ENCODE measurements at regions not wholly inside any gene's neighbourhood (a gene's known extent, or its start where the extent isn't known, plus 50 kb on each side); places are given as distances from the start of the nearest gene placed in this dataset.

GRCh38 chr10:42954766-42955492 is 121.9 kb upstream of the RET start:
- H3K36me3 Mint-ChIP-seq (ENCODE audit: low read depth): no peaks in the 10 kb centered on the region
- intact Hi-C loops (cut with DNase I, micrococcal nuclease): no loop called here

GRCh38 chr10:42955493-42955889 is 121.4 kb upstream of the RET start:
- H3K36me3 Mint-ChIP-seq (ENCODE audit: low read depth): no peaks in the 10 kb centered on the region
- no peak overlapping the region for H3K27ac Mint-ChIP-seq
- intact Hi-C loops (cut with DNase I, micrococcal nuclease): no loop called here
- ChIA-PET POLR2A (no interaction called here), CTCF (no interaction called here)
- ATAC-seq: no peak
- H3K4me1 Mint-ChIP-seq: no peaks in the 10 kb centered on the region
- H3K27me3 Mint-ChIP-seq: no peaks in the 10 kb centered on the region
- DNase-seq: no peak
- H3K4me3 Mint-ChIP-seq: no peak overlapping the region
- H3K9me3 Mint-ChIP-seq (ENCODE audit: low read depth): peaks cover 6% of the 10 kb centered on the region

More at GRCh38 chr10:42954766-42955492, 121.9 kb upstream of the RET start:
- ATAC-seq: no peak
- peaks cover 6% of the 10 kb centered on the region for H3K9me3 Mint-ChIP-seq (ENCODE audit: low read depth)
- no peaks in the 10 kb centered on the region for H3K27me3 Mint-ChIP-seq
- H3K4me3 Mint-ChIP-seq: no peak overlapping the region
- CTCF ChIA-PET: no interaction called here
- H3K27ac Mint-ChIP-seq: no peak overlapping the region
- H3K4me1 Mint-ChIP-seq: no peaks in the 10 kb centered on the region
- POLR2A ChIA-PET: no interaction called here
- no peak for DNase-seq

GRCh38 chr10:42956045-42956444 is 120.8 kb upstream of the RET start:
- ChIA-PET POLR2A (no interaction called here), CTCF (no interaction called here)
- Mint-ChIP-seq H3K4me1 (no peaks in the 10 kb centered on the region), H3K36me3 (ENCODE audit: low read depth) (no peaks in the 10 kb centered on the region), H3K9me3 (ENCODE audit: low read depth) (peaks cover 6% of the 10 kb centered on the region), H3K4me3 (no peak overlapping the region), H3K27ac (no peak overlapping the region), H3K27me3 (no peaks in the 10 kb centered on the region)
- intact Hi-C loops (cut with DNase I, micrococcal nuclease): no loop called here
- no peak for DNase-seq
- ATAC-seq: no peak

- no peak overlapping the region for H3K27ac Mint-ChIP-seq
- DNase-seq (no peak), ATAC-seq (no peak)
- peaks cover 6% of the 10 kb centered on the region for H3K9me3 Mint-ChIP-seq (ENCODE audit: low read depth)
- no peaks in the 10 kb centered on the region for H3K27me3 Mint-ChIP-seq
- no peak overlapping the region for H3K4me3 Mint-ChIP-seq
- POLR2A ChIA-PET: interaction anchor here (0.5 to 0.6 kb wide), 2 partner anchors 18 to 568 kb away, joined by 3 to 4 read pairs; no protein-coding TSS in a partner anchor
- H3K4me1 Mint-ChIP-seq: no peaks in the 10 kb centered on the region
- CTCF ChIA-PET: no interaction called here
- intact Hi-C loops (cut with DNase I, micrococcal nuclease): no loop called here
- no peaks in the 10 kb centered on the region for H3K36me3 Mint-ChIP-seq (ENCODE audit: low read depth)
Measured at GRCh38 chr10:42958142-42958868, 118.6 kb upstream of the RET start.

GRCh38 chr10:42959833-42960232 is 117.0 kb upstream of the RET start:
- intact Hi-C loops (cut with DNase I, micrococcal nuclease): no loop called here
- CTCF ChIA-PET: no interaction called here
- H3K4me1 Mint-ChIP-seq: no peaks in the 10 kb centered on the region
- no peak overlapping the region for H3K27ac Mint-ChIP-seq
- ATAC-seq (no peak), DNase-seq (no peak)
- H3K27me3 Mint-ChIP-seq: no peaks in the 10 kb centered on the region
- H3K36me3 Mint-ChIP-seq (ENCODE audit: low read depth): no peaks in the 10 kb centered on the region
- peaks cover 6% of the 10 kb centered on the region for H3K9me3 Mint-ChIP-seq (ENCODE audit: low read depth)
- POLR2A ChIA-PET: no interaction called here
- no peak overlapping the region for H3K4me3 Mint-ChIP-seq

- Mint-ChIP-seq H3K27me3 (no peaks in the 10 kb centered on the region), H3K4me3 (no peak overlapping the region), H3K9me3 (ENCODE audit: low read depth) (peaks cover 6% of the 10 kb centered on the region), H3K27ac (no peak overlapping the region), H3K36me3 (ENCODE audit: low read depth) (no peaks in the 10 kb centered on the region), H3K4me1 (no peaks in the 10 kb centered on the region)
- peak; percentile 2 for DNase-seq
- ChIA-PET POLR2A (interaction anchor here (1.0 kb wide), 1 partner anchor 11 kb away, joined by 3 read pairs; no protein-coding TSS in a partner anchor), CTCF (no interaction called here)
- no peak for ATAC-seq
- intact Hi-C loops (cut with DNase I, micrococcal nuclease): no loop called here
Measured at GRCh38 chr10:42960491-42960990, 116.3 kb upstream of the RET start.

GRCh38 chr10:42960991-42961795 is 115.7 kb upstream of the RET start:
- peak; percentile 1 for DNase-seq
- ChIA-PET POLR2A (interaction anchor here (1.0 kb wide), 1 partner anchor 10 kb away, joined by 3 read pairs; no protein-coding TSS in a partner anchor), CTCF (no interaction called here)
- intact Hi-C loops (cut with DNase I, micrococcal nuclease): no loop called here
- no peak overlapping the region for H3K4me3 Mint-ChIP-seq
- no peaks in the 10 kb centered on the region for H3K36me3 Mint-ChIP-seq (ENCODE audit: low read depth)
- H3K4me1 Mint-ChIP-seq: no peaks in the 10 kb centered on the region
- H3K9me3 Mint-ChIP-seq (ENCODE audit: low read depth): peaks cover 6% of the 10 kb centered on the region
- H3K27ac Mint-ChIP-seq: no peak overlapping the region
- no peaks in the 10 kb centered on the region for H3K27me3 Mint-ChIP-seq
- ATAC-seq: no peak

GRCh38 chr10:42961796-42962109 is 115.1 kb upstream of the RET start:
- ATAC-seq (no peak), DNase-seq (no peak)
- Mint-ChIP-seq H3K4me1 (no peaks in the 10 kb centered on the region), H3K4me3 (no peak overlapping the region), H3K36me3 (ENCODE audit: low read depth) (no peaks in the 10 kb centered on the region), H3K27ac (no peak overlapping the region), H3K9me3 (ENCODE audit: low read depth) (peaks cover 5% of the 10 kb centered on the region), H3K27me3 (no peaks in the 10 kb centered on the region)
- POLR2A ChIA-PET: interaction anchor here (1.0 kb wide), 1 partner anchor 9 kb away, joined by 3 read pairs; no protein-coding TSS in a partner anchor
- intact Hi-C loops (cut with DNase I, micrococcal nuclease): no loop called here
- CTCF ChIA-PET: no interaction called here

GRCh38 chr10:42962110-42962901 is 114.6 kb upstream of the RET start:
- DNase-seq (no peak), ATAC-seq (no peak)
- intact Hi-C loops (cut with DNase I, micrococcal nuclease): no loop called here
- ChIA-PET CTCF (no interaction called here), POLR2A (no interaction called here)
- Mint-ChIP-seq H3K27ac (no peak overlapping the region), H3K4me3 (no peak overlapping the region), H3K36me3 (ENCODE audit: low read depth) (no peaks in the 10 kb centered on the region), H3K9me3 (ENCODE audit: low read depth) (no peaks in the 10 kb centered on the region), H3K27me3 (no peaks in the 10 kb centered on the region), H3K4me1 (no peaks in the 10 kb centered on the region)

- ATAC-seq (no peak), DNase-seq (no peak)
- Mint-ChIP-seq H3K9me3 (ENCODE audit: low read depth) (no peaks in the 10 kb centered on the region), H3K4me1 (no peaks in the 10 kb centered on the region), H3K27ac (no peak overlapping the region), H3K36me3 (ENCODE audit: low read depth) (no peaks in the 10 kb centered on the region), H3K27me3 (no peaks in the 10 kb centered on the region), H3K4me3 (no peak overlapping the region)
- intact Hi-C loops (cut with DNase I, micrococcal nuclease): no loop called here
- ChIA-PET CTCF (no interaction called here), POLR2A (no interaction called here)
Measured at GRCh38 chr10:42962902-42963231, 114.0 kb upstream of the RET start.

GRCh38 chr10:42963312-42963711 is 113.6 kb upstream of the RET start:
- CTCF ChIA-PET: no interaction called here
- POLR2A ChIA-PET: interaction anchor here (0.6 kb wide), 1 partner anchor 263 kb away, joined by 3 read pairs; no protein-coding TSS in a partner anchor
- Mint-ChIP-seq H3K27ac (no peak overlapping the region), H3K36me3 (ENCODE audit: low read depth) (no peaks in the 10 kb centered on the region), H3K9me3 (ENCODE audit: low read depth) (no peaks in the 10 kb centered on the region), H3K27me3 (no peaks in the 10 kb centered on the region), H3K4me1 (no peaks in the 10 kb centered on the region), H3K4me3 (no peak overlapping the region)
- no peak for DNase-seq
- ATAC-seq: no peak
- intact Hi-C loops (cut with DNase I, micrococcal nuclease): no loop called here
